CD4-positive, alpha-beta T cell treated with Interleukin-1 beta for 1 hour (primary cell): ENCODE measurements at regions not wholly inside any gene's neighbourhood (a gene's known extent, or its start where the extent isn't known, plus 50 kb on each side); places are given as distances from the start of the nearest gene placed in this dataset.

Source experiments
- DNase-seq, 2 donors: peaks; one replicate each; pipeline ENCODE4 v3.0.0-alpha.2; 2020 to 2022

DNA sequence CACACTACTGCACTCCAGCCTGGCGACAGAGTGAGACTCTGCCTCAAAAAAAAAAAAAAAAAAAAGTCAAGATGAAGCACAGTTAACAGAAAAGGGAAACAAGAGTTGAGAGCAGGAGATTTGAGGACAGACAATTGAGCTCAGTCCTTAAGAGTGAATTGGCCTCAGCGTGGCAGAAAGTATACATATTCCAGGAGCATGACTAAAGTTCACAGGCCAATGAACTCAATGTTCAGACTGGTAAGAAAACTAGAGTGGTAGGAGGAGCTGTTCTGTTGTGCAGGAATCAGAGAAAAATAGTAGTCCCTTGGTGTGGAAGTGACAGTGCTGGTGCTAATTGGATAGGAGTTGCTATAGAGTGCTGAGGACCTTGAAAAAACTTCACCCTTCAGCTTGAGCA is 60.0 kb downstream of the NRN1 start:
- no peak for DNase-seq

DNA sequence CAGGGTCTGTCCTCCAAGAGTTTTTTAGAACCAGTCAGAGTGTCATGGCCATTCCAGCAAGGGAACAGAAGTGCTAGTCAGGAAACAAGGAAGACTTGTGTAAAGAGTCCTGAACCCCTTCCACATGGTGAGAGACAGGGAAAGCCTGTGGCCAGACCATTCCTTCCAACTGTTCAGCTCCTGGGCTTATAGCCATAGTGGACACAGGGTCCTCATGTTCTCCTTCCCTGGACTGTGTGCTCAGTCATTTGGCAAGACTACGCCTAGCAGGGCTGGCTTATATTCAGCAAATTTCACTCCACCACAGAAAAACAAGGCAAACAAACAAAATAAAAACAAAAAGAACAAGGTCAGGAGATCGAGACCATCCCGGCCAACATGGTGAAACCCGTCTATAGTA is 60.5 kb downstream of the NRN1 start:
- DNase-seq = no peak

DNA sequence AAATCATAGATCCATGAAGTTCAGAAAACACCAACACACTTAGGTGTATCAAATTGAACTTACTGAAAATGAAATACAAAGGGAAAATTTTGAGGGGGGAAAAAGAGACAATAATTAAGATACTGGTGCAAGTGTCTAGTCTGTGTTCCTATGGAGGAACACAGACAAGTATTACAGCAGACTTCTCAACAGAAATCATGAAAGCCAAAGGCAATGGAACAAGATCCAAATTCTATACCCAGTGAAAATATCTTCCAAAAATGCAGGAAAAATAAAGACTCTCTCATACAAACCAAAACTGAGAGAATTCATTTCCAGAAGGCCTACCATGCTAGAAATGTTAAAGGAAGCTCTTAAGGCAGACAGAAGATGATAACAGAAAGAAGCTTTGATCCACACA is 63.1 kb downstream of the NRN1 start:
- DNase-seq = no peak

DNA sequence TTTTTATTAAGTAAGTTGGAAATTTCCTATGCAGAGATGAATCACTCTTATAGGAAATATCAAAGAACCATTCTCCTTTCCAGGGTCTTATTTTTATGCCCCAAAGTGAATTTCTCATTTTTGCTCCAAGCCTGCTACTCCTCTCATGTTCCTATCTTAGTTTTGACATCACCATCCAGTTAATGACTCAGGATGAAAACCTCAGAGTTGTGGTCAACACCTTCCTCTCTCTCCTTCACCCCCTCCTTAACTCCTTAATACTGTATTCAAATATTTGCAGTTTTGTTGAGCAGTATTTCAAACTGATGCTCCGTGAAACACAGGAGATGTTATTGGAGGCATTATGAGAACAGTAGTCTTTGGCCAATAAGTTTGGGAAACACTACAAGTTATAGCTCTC is 64.1 kb downstream of the NRN1 start:
- DNase-seq = no peak

DNA sequence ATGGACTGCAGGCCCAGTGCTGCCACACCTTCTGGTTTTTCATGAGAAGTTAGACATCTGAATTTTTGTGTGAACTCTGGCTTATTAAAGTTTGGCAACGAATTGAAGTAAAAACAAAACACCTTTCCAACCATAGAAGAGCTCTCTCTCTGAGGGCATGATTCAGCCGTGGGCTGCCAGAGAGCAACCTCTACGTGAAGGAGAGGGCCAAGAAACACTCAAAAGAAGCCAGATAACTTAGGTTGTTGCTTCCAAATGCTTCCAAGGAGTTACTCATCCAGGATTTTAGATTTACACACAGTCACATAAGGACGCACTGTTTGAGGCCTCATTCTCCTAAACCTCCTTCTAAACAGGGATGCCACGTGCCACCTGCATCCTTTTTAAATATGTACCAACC is 65.5 kb downstream of the NRN1 start:
- no peak for DNase-seq

DNA sequence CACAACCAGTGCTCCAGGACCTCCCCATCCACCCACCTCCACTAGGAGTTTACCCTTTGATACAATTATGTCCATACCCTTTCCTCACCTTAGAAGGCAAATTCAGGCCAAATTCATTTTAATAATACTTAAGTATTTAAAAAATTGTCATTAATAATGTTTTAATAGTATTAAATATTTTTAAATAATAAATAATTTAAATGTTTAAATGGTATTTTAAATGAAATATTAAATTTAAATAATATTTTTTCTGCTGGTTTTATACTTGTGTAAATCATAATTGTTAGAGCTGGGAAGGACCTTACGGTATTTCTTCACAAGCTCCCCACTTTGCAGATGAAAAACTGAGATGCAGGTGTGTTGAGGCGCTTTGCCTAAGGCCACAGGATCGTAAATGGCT is 67.8 kb downstream of the NRN1 start:
- DNase-seq = no peak

DNA sequence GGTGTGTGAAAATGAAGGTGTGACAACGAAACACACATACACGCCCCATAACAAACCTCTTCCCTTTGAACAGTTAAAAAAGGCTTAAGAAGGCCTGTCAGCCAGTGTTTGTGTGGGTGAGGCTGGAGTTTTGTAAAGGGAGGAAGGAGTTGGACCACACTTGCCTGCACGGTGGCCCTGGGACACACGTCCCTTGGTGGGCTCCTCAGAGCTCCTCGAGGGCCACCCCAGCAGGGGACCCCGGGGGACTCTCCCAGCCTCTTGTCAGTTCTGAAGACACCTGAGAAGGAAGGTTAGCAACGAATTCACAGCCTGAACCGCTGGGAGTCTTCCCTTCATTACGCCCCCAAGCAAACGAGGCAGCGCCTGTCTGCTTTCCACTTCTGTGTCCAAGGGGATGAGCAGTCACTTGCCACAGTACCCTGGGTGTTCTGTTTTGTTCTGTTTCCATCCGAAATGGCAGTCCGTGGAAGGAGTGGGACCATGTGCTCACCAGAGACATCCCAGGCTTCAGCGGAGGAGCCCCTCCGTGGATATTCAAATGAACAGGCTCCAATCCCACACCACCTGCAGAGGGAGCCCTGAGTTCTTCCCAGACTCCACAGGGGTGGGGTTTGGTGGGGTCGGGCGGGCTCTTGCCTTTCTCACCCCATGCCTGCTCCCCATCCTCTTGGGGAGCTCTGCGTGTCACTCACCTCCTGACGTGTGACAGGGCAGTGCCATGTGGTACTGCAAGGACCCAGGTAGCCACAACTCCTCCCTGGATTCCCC is 68.6 kb downstream of the NRN1 start:
- DNase-seq = no peak

DNA sequence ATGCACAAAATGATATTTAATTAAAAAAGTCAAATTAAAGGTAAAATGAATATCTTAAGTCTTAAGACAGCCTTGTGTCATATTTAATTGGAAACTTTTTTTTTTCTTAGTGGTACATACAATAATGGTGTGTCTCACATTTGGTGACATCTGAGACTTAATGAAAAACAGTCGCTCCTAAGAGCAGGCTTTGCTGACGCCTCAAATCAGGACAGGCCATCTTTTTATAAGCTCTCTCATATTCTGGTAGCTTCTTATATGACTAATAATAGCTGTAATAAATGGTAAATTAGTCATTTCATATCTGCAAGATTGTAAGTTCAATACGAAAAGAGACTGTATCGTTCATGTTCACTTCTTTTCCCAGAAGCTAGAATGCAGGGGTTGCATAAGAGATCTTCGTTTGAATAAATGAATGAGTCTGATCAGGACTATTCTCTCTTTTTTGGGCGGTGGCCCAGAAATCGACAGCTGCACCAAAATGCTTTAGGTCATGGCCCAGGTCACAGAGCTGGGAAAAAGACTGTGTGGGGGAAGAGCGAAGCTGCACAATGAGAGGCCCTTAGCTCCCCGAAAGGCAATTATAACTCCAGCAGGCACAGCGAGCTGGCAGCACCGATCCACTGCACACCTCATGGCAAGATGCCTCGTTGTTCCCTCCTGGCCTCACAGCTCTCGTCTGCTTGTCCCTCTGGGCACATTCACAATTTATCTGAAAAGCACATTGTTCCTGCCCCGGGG is 69.4 kb downstream of the NRN1 start:
- no peak for DNase-seq

DNA sequence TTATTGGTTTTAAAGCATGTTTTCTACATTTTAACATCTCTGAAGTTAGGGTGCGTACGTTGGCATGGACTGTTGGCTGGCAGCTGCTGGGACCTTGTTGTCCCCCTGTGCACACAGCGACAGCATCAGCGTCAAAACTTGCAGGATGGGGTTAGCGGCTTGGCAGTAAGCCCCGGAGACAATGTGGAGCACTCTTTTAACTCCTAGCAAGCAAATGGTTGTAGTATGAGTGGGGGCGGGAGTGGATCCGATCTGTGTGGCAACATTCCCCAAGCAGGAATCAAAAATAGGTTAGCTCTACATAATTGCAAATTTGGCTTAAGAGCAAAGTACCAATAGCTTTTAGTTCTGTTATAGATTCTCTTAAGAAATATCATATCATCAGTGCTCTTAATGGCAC is 70.1 kb downstream of the NRN1 start:
- DNase-seq = no peak

DNA sequence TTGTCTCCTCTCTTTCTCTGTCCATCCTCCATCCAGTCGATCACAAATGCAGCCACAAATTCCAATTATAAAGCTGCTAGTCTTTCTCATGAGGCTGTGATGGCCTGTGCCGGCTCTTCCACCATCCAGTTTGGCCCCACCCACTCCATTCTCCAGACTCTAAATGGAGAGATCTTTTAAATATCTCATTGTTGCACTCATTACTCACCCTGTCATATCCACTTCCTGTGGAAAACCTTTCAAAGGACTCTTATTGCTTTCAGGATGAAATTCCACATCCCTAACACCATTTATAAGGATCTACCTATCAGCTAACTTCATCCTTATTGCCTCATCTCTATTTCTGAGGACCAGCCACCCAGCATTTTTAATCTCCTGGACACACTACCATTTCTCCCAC is 70.6 kb downstream of the NRN1 start:
- DNase-seq = no peak

DNA sequence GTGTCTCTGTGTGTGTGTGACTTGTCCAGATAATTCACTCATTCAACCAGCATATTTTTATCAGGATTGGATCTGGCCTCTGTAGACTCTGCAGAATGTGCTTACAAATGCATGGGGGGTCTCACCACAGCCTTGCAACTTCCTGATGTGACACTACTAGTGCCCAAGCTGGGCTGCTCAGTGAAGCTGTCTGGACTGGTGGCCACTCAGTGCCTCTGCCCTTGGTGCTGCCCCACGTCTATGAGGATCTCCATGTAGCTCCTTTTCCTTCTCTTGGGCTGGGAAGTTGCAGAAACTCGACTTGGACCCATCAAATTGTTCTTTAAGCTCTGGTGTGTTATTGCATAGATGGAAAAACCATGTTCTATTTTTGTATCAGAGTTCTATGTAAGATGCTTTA is 75.8 kb downstream of the NRN1 start:
- DNase-seq = no peak

DNA sequence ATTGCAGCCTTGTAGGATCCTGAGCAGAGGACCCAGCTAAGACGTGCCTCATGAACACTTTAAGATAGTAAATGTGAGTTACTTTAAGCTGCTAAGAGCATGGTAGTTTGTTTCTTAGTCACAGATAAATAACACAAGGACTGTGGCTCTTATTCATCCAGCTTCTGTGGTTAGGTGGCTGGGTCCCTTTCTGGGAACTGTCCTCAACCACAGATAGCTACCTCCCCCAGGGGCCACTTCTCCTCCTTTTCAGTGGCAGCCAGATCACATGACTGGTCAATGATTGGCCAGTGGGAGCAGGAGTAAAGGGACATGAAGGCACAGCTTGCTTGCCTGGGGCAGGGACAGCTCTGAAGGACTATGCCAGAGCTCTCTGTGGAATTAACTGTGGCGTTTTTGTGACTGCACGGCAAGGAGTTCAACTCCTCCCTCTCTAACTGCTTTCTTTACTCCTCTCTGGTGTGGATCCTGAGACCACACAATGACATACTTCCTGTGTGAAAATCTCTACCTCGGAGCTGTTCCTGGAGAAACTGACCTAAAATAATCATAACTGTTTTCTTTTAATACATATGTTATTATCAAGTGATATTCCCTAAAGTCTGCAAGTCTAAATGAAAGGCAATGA is 76.5 kb downstream of the NRN1 start:
- no peak for DNase-seq

DNA sequence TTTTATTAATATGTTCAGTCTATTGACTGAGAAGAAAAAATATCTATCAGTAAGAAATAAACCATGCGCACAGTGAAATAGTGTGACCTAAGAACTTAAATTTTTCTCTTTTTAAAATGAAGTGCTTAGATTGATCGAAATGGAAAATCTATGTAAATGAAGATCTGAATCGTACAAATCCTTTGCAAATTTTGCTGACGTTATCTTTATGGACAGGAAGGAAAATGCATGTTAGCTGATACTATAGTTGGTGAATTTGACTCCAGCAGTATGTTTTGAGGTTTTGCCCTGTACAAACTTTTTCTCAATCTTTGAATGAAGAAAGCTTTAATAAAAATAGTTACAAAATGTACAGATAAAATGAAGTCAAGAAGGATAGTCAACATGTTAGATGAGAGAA is 82.9 kb downstream of the NRN1 start:
- DNase-seq = no peak

DNA sequence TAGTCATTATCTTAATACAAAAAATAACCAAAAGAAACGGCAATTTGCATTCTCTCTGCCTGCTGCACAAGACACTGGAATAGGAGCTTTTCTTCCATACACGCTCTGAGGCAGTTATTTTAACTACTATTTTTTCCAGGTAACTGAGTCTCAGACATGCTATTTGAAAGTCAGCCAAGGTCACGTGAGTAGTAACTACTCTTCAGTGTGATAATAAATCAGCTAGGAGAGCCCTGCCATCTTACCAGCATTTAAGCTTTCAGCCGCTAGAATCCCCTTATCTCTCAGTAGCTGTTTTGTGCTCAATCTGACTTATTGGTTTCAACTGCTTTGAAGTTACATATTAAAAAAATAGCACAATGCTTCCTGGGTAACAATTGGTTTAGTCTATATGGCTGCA is 84.5 kb downstream of the NRN1 start:
- DNase-seq = no peak

DNA sequence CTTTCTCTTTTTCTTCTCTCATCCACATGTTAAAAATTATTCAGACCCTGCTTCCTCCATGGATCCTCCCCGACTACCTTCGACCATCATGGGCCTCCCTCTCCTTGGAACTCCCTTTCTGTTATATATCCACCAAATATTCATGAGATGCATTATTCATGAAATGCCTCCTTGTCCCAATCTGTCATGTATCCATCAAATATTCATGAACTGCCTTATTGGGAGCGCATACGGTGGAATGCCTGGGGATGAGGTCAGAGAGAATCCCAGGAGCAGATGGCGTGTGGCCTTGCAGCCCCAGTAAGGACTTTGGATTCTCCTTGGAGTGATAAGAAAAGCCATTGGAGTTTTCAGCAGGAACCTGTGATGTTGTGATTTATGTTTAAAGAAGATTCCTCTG is 97.0 kb downstream of the NRN1 start:
- no peak for DNase-seq

DNA sequence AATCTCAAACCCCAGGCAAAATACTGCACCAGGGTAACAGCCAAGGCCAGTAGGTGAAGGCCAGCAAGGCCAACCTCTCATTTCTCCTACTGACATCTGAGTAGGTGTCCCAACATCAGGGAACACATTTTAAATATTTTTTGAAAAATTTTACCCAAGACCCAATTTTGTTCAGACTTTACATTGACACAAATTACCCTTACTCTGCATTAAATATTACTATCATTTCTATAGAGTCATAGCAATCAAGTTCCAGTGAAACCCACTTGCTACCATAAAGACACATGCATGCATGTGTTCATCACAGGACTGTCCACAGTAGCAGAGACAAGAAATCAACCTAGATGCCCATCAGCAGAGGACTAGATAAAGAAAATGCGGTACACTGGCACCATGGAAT is 99.9 kb downstream of the NRN1 start:
- no peak for DNase-seq

DNA sequence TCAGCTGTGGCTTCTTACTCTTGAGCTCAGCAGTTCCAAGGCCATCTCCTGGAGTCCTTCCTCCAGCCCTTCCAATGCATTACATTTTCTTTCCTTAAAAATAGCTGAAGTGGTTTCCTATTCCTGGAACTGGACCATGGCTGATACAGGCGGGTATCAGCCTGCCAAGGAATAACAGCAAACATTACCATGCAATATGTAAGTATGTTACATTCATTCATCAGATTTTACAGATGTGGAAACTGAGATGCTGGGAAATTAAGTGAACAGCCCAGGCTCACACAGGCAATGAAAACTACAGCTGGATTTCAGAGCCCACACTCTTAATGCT is 100.4 kb downstream of the NRN1 start:
- DNase-seq = no peak

DNA sequence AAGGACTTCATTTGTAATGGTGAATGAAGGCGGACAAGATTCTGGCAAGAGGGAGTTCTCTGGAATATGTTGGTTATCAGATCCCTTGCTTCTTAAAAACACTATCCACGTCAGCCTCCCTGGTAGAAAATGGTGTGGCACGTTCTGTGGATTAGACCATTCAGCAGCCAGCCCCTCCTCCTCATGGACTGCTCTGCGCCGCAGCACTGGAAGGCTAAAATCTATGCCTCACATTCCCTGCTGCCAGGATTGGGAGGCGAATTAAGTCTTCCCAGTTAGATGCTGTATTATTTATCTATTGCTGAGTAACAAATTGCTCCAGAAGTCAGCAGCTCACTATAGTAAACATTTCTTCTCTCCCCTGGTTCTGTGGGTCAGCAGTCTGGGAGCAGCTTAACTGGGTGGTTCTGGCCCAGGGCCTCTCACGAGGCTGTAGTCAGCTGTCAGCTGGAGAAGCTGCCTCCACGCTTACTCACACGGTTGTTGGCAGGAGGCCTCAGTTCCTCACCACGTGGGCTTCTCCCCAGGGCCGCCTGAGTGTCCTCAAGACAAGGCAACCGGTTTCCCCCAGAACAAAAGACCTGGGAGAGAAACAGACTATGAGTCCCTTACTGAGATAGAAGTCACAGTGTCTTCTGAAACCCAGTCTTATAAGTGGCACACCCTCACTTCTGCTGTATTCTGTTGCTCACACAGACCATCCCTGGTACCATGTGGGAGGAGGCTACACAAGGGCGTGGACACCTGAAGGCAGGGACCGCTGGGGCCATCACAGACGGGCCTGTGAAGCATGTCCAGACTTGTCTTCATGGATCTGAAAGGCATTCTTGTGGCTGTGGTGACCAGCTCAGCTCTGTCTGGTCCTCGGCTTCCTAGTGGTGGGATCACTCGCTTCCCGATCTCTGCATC is 101.0 kb downstream of the NRN1 start:
- DNase-seq = no peak

DNA sequence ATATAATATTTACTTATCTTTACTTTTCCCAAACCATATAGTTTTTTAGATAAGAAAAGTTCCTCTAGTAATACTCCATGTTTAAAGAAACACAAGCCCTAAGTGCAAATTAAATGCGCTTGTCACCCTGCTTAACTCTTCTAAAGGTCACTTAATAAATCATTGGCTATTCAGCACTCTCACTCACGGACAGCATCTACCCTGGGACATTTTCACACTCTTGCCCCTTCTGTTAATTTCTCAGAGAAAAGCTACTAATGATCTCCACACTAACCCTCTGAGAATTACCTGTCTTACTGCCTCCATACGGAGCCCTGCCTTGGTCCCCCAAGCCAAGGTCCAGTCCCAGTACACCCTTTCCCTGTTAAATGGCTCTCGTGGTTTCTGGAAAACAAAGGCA is 102.2 kb downstream of the NRN1 start:
- DNase-seq = no peak

DNA sequence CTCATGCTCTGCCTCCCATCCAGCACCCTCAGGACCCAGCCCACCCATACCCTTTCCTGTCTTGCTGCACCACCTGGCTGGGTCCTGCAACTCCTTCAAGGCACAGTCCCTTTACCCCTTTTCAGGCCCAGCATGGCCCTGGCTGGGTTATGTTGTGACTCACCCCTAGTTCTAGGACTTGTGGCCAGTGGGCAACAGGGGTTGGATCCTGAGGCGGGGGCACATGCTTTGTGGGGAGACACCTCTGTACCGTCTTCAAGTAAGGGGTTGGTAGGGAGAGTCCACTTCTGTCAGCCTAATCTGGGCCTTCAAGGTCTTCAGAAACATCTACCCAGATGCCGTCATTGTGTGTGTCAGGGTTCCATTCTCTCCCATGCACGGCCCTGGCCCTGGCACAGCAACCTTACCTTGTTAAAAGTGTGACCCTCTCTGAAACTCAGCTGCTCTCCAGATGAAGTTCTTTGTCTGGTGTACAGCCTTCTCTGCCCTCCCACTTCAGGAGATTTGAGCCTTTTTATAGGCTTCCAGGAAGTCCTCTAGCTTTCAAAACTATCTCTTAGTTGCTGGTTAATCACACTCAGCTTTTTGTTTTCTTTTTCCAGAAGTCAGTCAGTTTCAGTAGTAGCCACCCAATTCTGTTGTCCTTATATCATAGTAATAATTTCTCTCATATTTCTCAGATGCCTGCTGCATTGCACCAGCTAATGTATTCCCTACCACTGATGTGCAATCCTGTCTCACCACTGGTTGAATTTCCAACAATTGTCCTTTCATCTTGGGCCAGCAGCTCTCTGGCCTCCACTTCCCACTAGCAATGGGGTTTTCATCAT is 107.3 kb downstream of the NRN1 start:
- no peak for DNase-seq

DNA sequence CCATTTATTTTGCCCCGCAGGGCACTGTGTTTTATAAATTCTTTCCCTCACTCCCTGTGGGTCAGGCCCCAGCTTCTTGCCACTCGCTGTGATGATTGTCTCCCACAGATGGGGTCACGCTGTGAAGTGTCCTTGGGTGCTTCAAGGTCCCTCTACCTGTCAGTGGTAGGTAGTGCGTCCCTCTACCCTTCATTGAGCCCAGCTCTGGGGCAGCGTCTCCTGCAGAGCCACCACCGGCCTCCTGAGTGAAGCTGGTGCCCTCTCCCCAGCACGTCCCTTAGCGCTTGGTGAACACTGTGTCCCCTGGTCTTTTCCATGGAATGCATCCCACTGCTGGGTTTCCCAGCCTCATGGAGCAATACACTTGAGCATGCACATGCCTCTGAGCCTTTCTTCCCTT is 108.2 kb downstream of the NRN1 start:
- DNase-seq = no peak

DNA sequence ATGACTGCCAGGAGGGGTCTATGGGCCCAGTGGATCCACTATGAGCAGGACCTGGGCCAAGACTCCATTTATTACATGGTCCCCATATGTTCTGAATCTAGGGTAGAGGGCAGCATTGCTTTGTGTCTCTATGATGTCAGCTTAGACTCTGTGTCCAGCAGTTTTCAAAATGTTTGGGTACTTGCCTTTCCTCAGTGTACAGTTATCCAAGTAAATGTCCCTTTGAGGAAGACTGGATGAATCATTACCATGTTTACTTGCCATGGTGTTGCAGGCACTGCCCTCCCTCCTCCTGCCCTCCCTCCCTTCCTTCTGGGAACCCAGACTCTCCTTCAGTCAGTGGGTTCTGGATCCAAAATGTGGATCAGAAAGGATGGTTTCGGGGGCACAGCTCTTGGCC is 108.6 kb downstream of the NRN1 start:
- DNase-seq = no peak
